ENCODE measurements at regions not wholly inside any gene's neighbourhood (a gene's known extent, or its start where the extent isn't known, plus 50 kb on each side); places are given as distances from the start of the nearest gene placed in this dataset.

DNA sequence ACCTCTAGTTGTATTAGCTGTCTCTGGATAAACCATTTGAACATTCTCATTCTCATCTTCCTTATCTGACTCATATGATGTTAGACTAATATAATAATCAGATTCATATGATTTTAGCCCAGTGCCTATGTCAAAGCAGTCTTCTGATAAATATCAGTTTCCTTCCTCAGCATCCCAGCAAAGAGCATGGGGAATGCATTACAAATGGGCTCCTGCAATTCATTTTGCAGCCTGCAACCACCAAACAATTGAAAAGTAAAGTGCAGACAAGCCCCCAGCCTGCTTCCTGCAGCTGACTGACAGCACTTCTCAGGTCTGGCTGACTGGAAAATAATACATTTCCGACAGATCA, 78.2 kb upstream of the STAC start:
- DNase-seq: no peak

DNA sequence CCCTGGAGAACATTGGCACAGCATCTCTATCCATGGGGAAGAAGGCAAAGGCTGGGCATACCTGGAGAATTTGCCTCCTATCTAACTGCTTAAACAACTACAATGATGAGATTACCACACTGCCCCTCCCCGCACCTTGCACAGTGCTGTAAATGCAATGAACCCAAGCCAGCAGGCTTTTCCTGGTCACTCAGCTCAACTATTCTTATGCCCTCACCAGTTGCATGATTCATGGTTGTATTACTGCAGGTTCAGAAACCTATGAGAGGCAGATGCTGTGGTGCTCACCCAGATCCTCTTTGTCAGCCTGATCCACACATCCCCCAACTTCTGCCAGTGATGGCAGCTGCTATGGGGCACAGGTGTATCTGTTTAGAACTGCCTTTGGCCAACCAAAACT, 77.7 kb upstream of the STAC start:
- DNase-seq: no peak

DNA sequence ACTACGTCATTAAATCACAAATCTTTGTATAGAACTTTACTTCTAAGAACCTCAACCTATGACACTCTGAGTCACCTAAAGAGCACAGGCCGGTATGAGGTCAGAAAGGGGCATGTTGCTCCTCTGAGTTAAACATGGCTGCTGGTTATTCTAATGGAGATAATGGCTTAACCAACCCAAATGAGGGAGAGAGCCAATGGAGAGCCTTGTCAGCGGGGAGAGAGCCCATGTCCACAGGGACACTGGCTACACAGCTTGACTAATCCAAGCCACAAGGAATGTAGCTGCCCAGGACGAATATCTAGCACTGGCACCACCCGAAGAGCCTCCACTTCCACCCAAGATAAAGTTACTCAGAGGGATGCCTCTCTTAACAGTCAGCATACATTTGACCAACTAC, 77.0 kb upstream of the STAC start:
- no peak for DNase-seq

DNA sequence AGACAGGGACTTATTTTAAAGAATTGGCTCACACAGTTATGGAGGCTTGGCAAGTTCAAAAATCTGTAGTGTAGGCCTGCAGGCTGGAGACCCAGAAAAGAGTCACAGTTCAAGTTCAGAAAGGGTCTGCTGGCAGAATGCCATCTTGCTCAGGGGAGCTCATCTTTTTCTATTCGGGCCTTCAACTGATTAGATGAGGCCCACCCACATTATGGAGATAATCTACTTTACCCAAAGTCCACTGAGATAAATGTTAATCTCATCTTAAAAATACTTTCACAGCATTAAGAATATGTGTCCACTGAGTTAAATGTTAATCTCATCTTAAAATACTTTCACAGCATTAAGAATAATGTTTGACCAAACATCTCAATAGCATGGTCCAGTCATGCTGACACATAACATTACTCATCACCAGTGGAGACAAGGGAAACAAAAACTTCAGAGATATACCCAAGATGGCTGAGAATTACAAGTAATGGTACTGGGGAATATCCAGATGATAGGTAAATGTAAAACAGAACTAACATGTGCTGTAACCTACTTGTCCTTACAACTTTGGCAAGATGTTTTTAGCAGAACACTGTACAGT, 74.3 kb upstream of the STAC start:
- no peak for DNase-seq

DNA sequence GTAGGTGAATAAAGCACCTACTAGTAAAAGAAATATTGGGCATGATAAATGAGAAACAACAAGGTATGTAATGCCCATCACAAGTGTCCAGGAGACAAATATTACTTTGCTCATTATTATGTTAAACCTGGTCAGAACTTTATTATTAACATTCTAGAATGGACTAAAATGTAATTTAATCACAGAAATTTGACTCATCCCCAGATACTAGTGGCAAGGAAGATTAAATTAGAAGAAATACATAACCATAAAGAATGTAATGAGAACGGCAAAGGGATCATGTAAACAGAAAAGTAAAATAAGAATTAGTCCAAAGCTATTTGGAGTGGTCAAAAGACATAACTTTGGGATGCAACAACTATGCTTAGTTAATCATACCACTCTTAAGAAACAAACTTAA, 71.2 kb upstream of the STAC start:
- DNase-seq: no peak

DNA sequence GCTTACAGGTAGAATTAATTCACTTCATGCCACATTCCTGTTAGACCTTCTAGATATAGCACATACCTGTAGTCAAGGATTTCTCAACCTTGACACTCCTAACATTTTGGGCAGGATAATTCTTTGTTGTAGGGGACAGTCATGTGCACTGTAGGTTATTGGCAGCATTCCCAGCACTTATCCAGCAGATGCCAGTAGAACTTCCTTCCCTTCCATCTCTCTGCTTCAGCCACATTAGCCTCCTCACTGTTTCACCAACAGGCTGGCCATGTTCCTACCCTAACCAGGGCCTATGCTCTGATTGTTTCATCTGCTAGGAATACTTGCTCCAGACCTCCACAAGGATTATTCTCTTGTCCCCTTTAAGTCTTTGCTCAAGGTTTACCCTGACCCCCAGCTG, 68.0 kb upstream of the STAC start:
- no peak for DNase-seq

DNA sequence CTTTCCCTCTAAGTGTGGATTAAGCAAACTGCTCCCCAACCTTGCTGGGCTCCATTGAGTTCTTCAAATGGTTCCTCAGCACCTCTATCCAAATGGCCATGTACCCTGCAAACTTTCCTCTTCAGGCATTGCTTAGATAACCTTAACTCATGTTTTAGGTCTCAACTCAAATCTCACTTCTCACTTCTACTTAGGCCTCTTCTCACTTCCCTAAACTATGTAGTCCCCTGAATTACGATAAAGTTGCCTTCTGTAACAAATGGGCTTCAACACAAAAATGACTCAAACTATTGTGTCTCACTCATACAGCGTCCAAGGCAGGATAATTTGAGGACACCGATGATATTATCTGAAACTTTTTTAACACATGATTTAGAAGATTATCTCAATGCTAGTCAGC, 62.4 kb upstream of the STAC start:
- DNase-seq: no peak

DNA sequence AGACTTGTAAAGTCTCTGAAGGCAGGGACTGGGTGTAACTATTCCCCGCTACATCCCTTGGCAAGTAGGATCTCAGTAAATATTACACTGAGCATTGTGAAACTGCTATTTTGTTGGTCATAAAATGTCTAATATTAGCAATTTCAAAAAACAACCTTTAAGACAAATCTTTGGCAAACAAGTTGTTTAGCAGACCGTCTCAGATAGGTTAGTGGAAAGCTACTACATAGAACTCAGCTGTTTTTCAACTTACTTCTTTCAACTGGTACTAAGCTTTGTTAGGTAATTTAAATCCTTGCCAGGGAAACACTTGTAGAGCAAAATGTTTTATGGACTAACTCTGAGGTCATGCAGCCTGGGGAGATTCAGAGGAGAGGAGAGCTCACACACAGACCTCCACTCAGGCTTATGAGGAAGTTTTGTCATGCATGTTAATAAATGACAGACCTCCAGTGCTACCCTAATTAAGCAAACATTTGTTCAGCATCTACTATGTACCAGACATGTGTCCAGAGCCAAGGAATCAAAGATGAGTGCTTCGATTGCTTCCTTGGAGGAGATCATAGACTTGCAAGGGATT, 61.6 kb upstream of the STAC start:
- no peak for DNase-seq

DNA sequence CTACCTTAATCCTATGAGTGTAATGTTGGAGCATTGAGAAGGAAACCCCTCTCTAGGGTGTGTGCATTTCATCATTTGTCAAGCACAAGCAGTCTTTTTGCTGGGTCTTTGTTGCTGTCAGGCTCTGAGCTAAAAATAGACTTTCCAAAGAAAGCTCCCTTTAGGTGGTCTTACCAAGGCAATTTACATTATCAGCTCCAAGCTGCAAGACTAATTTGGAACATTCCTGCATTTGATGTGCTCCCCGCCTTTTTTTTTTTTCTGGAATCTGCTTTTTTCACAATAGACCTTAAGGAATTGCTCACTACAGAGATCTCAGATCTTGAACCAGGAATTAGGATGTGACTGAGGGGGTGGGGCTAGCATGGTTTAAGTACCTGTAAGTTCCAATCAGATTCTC, 60.6 kb upstream of the STAC start:
- DNase-seq: no peak
